ENCODE measurements at regions not wholly inside any gene's neighbourhood (a gene's known extent, or its start where the extent isn't known, plus 50 kb on each side); places are given as distances from the start of the nearest gene placed in this dataset.
A peak's percentile ranks its signal among the peaks of the same experiment; 100 is the strongest.
"Not testable (repeated sequence)": the region's sequence is repeated elsewhere in the genome, so short reads cannot be mapped to it uniquely, and the experiment has no call there.

GRCh38 chr13:82176751-82177150 is 1705.5 kb downstream of the SLITRK1 start (continued):
- TF ChIP-seq PRDM1 (tag by site-specific recombination; IDR thresholded peaks at IDR 0.05) (no peak), ZNF792 (tag by site-specific recombination; IDR thresholded peaks at IDR 0.05) (no peak), ZNF596 (tag by site-specific recombination; IDR thresholded peaks at IDR 0.05) (no peak), KLF8 (tag by site-specific recombination; IDR thresholded peaks at IDR 0.05) (no peak)

DNA sequence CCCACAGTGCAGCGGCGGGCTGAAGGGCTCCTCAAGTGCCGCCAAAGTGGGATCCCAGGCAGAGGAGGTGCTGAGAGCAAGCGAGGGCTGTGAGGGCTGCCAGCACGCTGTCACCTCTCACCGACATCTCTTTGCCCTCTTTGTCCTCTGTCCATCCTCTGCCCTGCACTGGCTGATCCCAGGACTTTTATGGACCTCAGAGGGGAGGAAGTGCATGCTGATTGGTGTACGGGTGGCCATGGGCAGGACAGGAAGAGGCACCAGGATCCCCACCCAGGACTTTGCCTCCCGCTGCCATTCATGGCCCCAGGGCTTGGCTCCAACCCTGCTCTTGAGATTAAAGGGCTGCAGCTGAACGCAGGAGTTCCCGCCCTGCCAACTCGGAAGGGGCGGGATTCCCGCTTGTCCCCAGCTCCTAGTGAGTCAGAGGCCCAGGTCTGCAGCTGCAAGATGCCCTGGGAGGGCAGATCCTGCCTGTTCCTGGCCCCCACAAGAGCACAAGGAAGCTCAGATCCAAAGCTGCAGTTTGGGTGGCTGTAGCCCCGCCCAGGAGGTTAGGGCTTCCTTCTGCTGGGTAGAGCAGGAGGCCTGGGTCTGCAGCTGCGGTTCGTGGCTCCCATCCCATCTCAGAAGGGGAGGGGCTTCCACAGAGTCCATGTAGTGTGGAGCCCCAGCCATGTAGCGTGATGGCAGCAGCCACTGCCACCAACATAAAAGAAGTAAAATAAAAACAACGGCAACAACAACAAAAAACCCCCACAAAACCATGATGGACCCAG is 1716.7 kb downstream of the SLITRK1 start:
- POLR2A ChIA-PET = no interaction called here
- Histone ChIP-seq H3K4me3 (ENCODE audit: low read depth, low read length) (no peak overlapping the region), H3K27ac (ENCODE audit: extremely low read depth, low read depth, low read length) (no peak overlapping the region), H3K4me1 (ENCODE audit: control insufficient read depth, insufficient read depth, low read length) (no peaks in the 10 kb centered on the region), H3K36me3 (ENCODE audit: control insufficient read depth in 2 of 2, insufficient read depth in 1 of 2, low read length in 2 of 2) (no peaks in the 10 kb centered on the region), H3K9me3 (ENCODE audit: control insufficient read depth, insufficient read depth, low read depth, low read length) (no peaks in the 10 kb centered on the region)
- TF ChIP-seq SP3 (tag by site-specific recombination; IDR thresholded peaks at IDR 0.05) = peak; percentile 35
- TF ChIP-seq ZBTB49 (tag by site-specific recombination; IDR thresholded peaks at IDR 0.05; ENCODE audit: low read depth) = no peak
- CTCF ChIA-PET = no interaction called here

- H3K27ac ChIP-seq (ENCODE audit: extremely low read depth, low read depth, low read length); CTCF ChIA-PET; H3K36me3 ChIP-seq (ENCODE audit: control insufficient read depth in 2 of 2, insufficient read depth in 1 of 2, low read length in 2 of 2); H3K4me1 ChIP-seq (ENCODE audit: control insufficient read depth, insufficient read depth, low read length); POLR2A ChIA-PET; H3K9me3 ChIP-seq (ENCODE audit: control insufficient read depth, insufficient read depth, low read depth, low read length); H3K4me3 ChIP-seq (ENCODE audit: low read depth, low read length): not testable (repeated sequence)
These were observed 1717.4 kb downstream of the SLITRK1 start for GRCh38 chr13:82164780-82165395.

GRCh38 chr13:82147526-82147925 is 1734.7 kb downstream of the SLITRK1 start:
- Histone ChIP-seq H3K27ac (ENCODE audit: extremely low read depth, low read depth, low read length) (no peak overlapping the region), H3K9me3 (ENCODE audit: control insufficient read depth, insufficient read depth, low read depth, low read length) (no peaks in the 10 kb centered on the region), H3K4me1 (ENCODE audit: control insufficient read depth, insufficient read depth, low read length) (no peaks in the 10 kb centered on the region), H3K36me3 (ENCODE audit: control insufficient read depth in 2 of 2, insufficient read depth in 1 of 2, low read length in 2 of 2) (no peaks in the 10 kb centered on the region), H3K4me3 (ENCODE audit: low read depth, low read length) (no peak overlapping the region)
- ChIA-PET CTCF (no interaction called here), POLR2A (no interaction called here)
- TF ChIP-seq PATZ1 (tag by site-specific recombination; IDR thresholded peaks at IDR 0.05) (no peak), YY1 (tag by site-specific recombination; IDR thresholded peaks at IDR 0.05) (no peak), ZNF121 (tag by site-specific recombination; IDR thresholded peaks at IDR 0.05) (no peak), ZNF544 (tag by site-specific recombination; IDR thresholded peaks at IDR 0.05) (no peak), PRDM1 (tag by site-specific recombination; IDR thresholded peaks at IDR 0.05) (no peak), YY2 (tag by site-specific recombination; IDR thresholded peaks at IDR 0.05) (no peak), ZFP37 (tag by site-specific recombination; IDR thresholded peaks at IDR 0.05) (no peak), HOXA7 (CRISPR knock-in tag; IDR thresholded peaks at IDR 0.05; ENCODE audit: borderline replicate concordance) (no peak), ZNF76 (tag by site-specific recombination; IDR thresholded peaks at IDR 0.05; ENCODE audit: borderline replicate concordance, low read depth) (no peak), ZNF2 (tag by site-specific recombination; IDR thresholded peaks at IDR 0.05) (no peak), ZNF571 (tag by site-specific recombination; IDR thresholded peaks at IDR 0.05) (no peak), ZNF354C (tag by site-specific recombination; IDR thresholded peaks at IDR 0.05; ENCODE audit: borderline replicate concordance, low read depth) (no peak), ZEB2 (tag by site-specific recombination; IDR thresholded peaks at IDR 0.05) (no peak), KLF9 (tag by site-specific recombination; IDR thresholded peaks at IDR 0.05; ENCODE audit: low read depth) (no peak), ZNF777 (tag by site-specific recombination; IDR thresholded peaks at IDR 0.05; ENCODE audit: borderline replicate concordance) (no peak)
- TF ChIP-seq, protein P1, sequence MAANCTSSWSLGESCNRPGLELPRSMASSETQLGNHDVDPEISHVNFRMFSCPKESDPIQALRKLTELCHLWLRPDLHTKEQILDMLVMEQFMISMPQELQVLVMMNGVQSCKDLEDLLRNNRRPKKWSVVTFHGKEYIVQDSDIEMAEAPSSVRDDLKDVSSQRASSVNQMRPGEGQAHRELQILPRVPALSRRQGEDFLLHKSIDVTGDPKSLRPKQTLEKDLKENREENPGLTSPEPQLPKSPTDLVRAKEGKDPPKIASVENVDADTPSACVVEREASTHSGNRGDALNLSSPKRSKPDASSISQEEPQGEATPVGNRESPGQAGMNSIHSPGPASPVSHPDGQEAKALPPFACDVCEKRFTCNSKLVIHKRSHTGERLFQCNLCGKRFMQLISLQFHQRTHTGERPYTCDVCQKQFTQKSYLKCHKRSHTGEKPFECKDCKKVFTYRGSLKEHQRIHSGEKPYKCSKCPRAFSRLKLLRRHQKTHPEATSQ (tag by site-specific recombination; IDR thresholded peaks at IDR 0.05) = no peak
